ENCODE measurements at regions not wholly inside any gene's neighbourhood (a gene's known extent, or its start where the extent isn't known, plus 50 kb on each side); places are given as distances from the start of the nearest gene placed in this dataset.
"Not testable (repeated sequence)": the region's sequence is repeated elsewhere in the genome, so short reads cannot be mapped to it uniquely, and the experiment has no call there.

- no peak overlapping the region for H3K27ac ChIP-seq (ENCODE audit: low read length)
- no peaks in the 10 kb centered on the region for H3K9me3 ChIP-seq (ENCODE audit: control insufficient read depth, low read depth, low read length)
- no peak for DNase-seq
- 57% methylated on average over 1 of the region's 2 CpGs for WGBS (ENCODE audit: insufficient coverage, low lambda C conversion rate)
- no peaks in the 10 kb centered on the region for H3K4me1 ChIP-seq (ENCODE audit: control insufficient read depth, insufficient read depth, low read length)
- peaks cover 5% of the 10 kb centered on the region for H3K27me3 ChIP-seq (ENCODE audit: control insufficient read depth, insufficient read depth, low read length)
- no peak overlapping the region for H3K4me3 ChIP-seq (ENCODE audit: low read length)
- no peaks in the 10 kb centered on the region for H3K36me3 ChIP-seq (ENCODE audit: control insufficient read depth, insufficient read depth, low read length)
Measured at GRCh38 chr11:33451364-33451763, 194.2 kb downstream of the HIPK3 start.

- no peak for DNase-seq
- Histone ChIP-seq H3K4me1 (ENCODE audit: control insufficient read depth, insufficient read depth, low read length) (no peaks in the 10 kb centered on the region), H3K4me3 (ENCODE audit: low read length) (no peak overlapping the region), H3K36me3 (ENCODE audit: control insufficient read depth, insufficient read depth, low read length) (no peaks in the 10 kb centered on the region), H3K27me3 (ENCODE audit: control insufficient read depth, insufficient read depth, low read length) (peaks cover 5% of the 10 kb centered on the region), H3K9me3 (ENCODE audit: control insufficient read depth, low read depth, low read length) (no peaks in the 10 kb centered on the region), H3K27ac (ENCODE audit: low read length) (no peak overlapping the region)
- 17% methylated on average over 2 of the region's 3 CpGs for WGBS (ENCODE audit: insufficient coverage, low lambda C conversion rate)
Measured at GRCh38 chr11:33449798-33450197, 192.6 kb downstream of the HIPK3 start.

GRCh38 chr11:33448461-33449130, 191.4 kb downstream of the HIPK3 start:
- Histone ChIP-seq H3K4me1 (ENCODE audit: control insufficient read depth, insufficient read depth, low read length) (no peaks in the 10 kb centered on the region), H3K27me3 (ENCODE audit: control insufficient read depth, insufficient read depth, low read length) (peaks cover 5% of the 10 kb centered on the region), H3K27ac (ENCODE audit: low read length) (no peak overlapping the region), H3K4me3 (ENCODE audit: low read length) (no peak overlapping the region), H3K36me3 (ENCODE audit: control insufficient read depth, insufficient read depth, low read length) (no peaks in the 10 kb centered on the region), H3K9me3 (ENCODE audit: control insufficient read depth, low read depth, low read length) (no peaks in the 10 kb centered on the region)
- DNase-seq: no peak
- no CpG with 5 or more reads among the region's 5 CpGs for WGBS (ENCODE audit: insufficient coverage, low lambda C conversion rate)

GRCh38 chr11:33445761-33446161, 188.6 kb downstream of the HIPK3 start:
- no peak overlapping the region for H3K4me3 ChIP-seq (ENCODE audit: low read length)
- WGBS (ENCODE audit: insufficient coverage, low lambda C conversion rate): no CpG with 5 or more reads among the region's 1 CpG
- H3K27me3 ChIP-seq (ENCODE audit: control insufficient read depth, insufficient read depth, low read length): peaks cover 5% of the 10 kb centered on the region
- DNase-seq: no peak
- H3K4me1 ChIP-seq (ENCODE audit: control insufficient read depth, insufficient read depth, low read length): no peaks in the 10 kb centered on the region
- H3K27ac ChIP-seq (ENCODE audit: low read length): no peak overlapping the region
- H3K36me3 ChIP-seq (ENCODE audit: control insufficient read depth, insufficient read depth, low read length): no peaks in the 10 kb centered on the region
- H3K9me3 ChIP-seq (ENCODE audit: control insufficient read depth, low read depth, low read length): no peaks in the 10 kb centered on the region

GRCh38 chr11:33444835-33445594, 187.8 kb downstream of the HIPK3 start:
- Histone ChIP-seq H3K36me3 (ENCODE audit: control insufficient read depth, insufficient read depth, low read length) (no peaks in the 10 kb centered on the region), H3K27me3 (ENCODE audit: control insufficient read depth, insufficient read depth, low read length) (peaks cover 5% of the 10 kb centered on the region), H3K9me3 (ENCODE audit: control insufficient read depth, low read depth, low read length) (no peaks in the 10 kb centered on the region), H3K4me1 (ENCODE audit: control insufficient read depth, insufficient read depth, low read length) (no peaks in the 10 kb centered on the region), H3K4me3 (ENCODE audit: low read length) (no peak overlapping the region), H3K27ac (ENCODE audit: low read length) (no peak overlapping the region)
- 75% methylated on average over 1 of the region's 4 CpGs for WGBS (ENCODE audit: insufficient coverage, low lambda C conversion rate)
- no peak for DNase-seq

GRCh38 chr11:33443684-33444083, 186.5 kb downstream of the HIPK3 start:
- Histone ChIP-seq H3K9me3 (ENCODE audit: control insufficient read depth, low read depth, low read length) (no peaks in the 10 kb centered on the region), H3K4me1 (ENCODE audit: control insufficient read depth, insufficient read depth, low read length) (no peaks in the 10 kb centered on the region), H3K27ac (ENCODE audit: low read length) (no peak overlapping the region), H3K36me3 (ENCODE audit: control insufficient read depth, insufficient read depth, low read length) (no peaks in the 10 kb centered on the region), H3K27me3 (ENCODE audit: control insufficient read depth, insufficient read depth, low read length) (no peaks in the 10 kb centered on the region), H3K4me3 (ENCODE audit: low read length) (no peak overlapping the region)
- no peak for DNase-seq

GRCh38 chr11:33438301-33438700, 181.1 kb downstream of the HIPK3 start:
- Histone ChIP-seq H3K27ac (ENCODE audit: low read length) (no peak overlapping the region), H3K36me3 (ENCODE audit: control insufficient read depth, insufficient read depth, low read length) (no peaks in the 10 kb centered on the region), H3K4me1 (ENCODE audit: control insufficient read depth, insufficient read depth, low read length) (no peaks in the 10 kb centered on the region), H3K9me3 (ENCODE audit: control insufficient read depth, low read depth, low read length) (no peaks in the 10 kb centered on the region), H3K27me3 (ENCODE audit: control insufficient read depth, insufficient read depth, low read length) (no peaks in the 10 kb centered on the region), H3K4me3 (ENCODE audit: low read length) (no peak overlapping the region)
- WGBS (ENCODE audit: insufficient coverage, low lambda C conversion rate): no CpG with 5 or more reads among the region's 7 CpGs
- no peak for DNase-seq

- Histone ChIP-seq H3K27me3 (ENCODE audit: control insufficient read depth, insufficient read depth, low read length) (no peaks in the 10 kb centered on the region), H3K27ac (ENCODE audit: low read length) (no peak overlapping the region), H3K4me1 (ENCODE audit: control insufficient read depth, insufficient read depth, low read length) (no peaks in the 10 kb centered on the region), H3K9me3 (ENCODE audit: control insufficient read depth, low read depth, low read length) (no peaks in the 10 kb centered on the region), H3K4me3 (ENCODE audit: low read length) (no peak overlapping the region), H3K36me3 (ENCODE audit: control insufficient read depth, insufficient read depth, low read length) (no peaks in the 10 kb centered on the region)
- peak; percentile 13 to 42 for DNase-seq
- no CpG with 5 or more reads among the region's 1 CpG for WGBS (ENCODE audit: insufficient coverage, low lambda C conversion rate)
Measured at GRCh38 chr11:33437529-33437928, 180.3 kb downstream of the HIPK3 start.

GRCh38 chr11:33435216-33435615, 178.0 kb downstream of the HIPK3 start:
- Histone ChIP-seq H3K27me3 (ENCODE audit: control insufficient read depth, insufficient read depth, low read length) (no peaks in the 10 kb centered on the region), H3K9me3 (ENCODE audit: control insufficient read depth, low read depth, low read length) (peaks cover 3% of the 10 kb centered on the region)

GRCh38 chr11:33434294-33434693, 177.1 kb downstream of the HIPK3 start:
- WGBS (ENCODE audit: insufficient coverage, low lambda C conversion rate): no CpG with 5 or more reads among the region's 1 CpG
- no peaks in the 10 kb centered on the region for H3K27me3 ChIP-seq (ENCODE audit: control insufficient read depth, insufficient read depth, low read length)
- no peak overlapping the region for H3K4me3 ChIP-seq (ENCODE audit: low read length)
- peaks cover 3% of the 10 kb centered on the region for H3K9me3 ChIP-seq (ENCODE audit: control insufficient read depth, low read depth, low read length)
- no peak overlapping the region for H3K27ac ChIP-seq (ENCODE audit: low read length)
- DNase-seq: no peak
- no peaks in the 10 kb centered on the region for H3K36me3 ChIP-seq (ENCODE audit: control insufficient read depth, insufficient read depth, low read length)
- no peaks in the 10 kb centered on the region for H3K4me1 ChIP-seq (ENCODE audit: control insufficient read depth, insufficient read depth, low read length)

More at GRCh38 chr11:33435216-33435615, 178.0 kb downstream of the HIPK3 start:
- no peaks in the 10 kb centered on the region for H3K36me3 ChIP-seq (ENCODE audit: control insufficient read depth, insufficient read depth, low read length)
- no peak overlapping the region for H3K27ac ChIP-seq (ENCODE audit: low read length)
- no peak for DNase-seq
- no peaks in the 10 kb centered on the region for H3K4me1 ChIP-seq (ENCODE audit: control insufficient read depth, insufficient read depth, low read length)
- no peak overlapping the region for H3K4me3 ChIP-seq (ENCODE audit: low read length)

GRCh38 chr11:33428435-33428834, 171.3 kb downstream of the HIPK3 start:
- H3K4me1 ChIP-seq (ENCODE audit: control insufficient read depth, insufficient read depth, low read length); H3K4me3 ChIP-seq (ENCODE audit: low read length); H3K36me3 ChIP-seq (ENCODE audit: control insufficient read depth, insufficient read depth, low read length); H3K9me3 ChIP-seq (ENCODE audit: control insufficient read depth, low read depth, low read length); H3K27ac ChIP-seq (ENCODE audit: low read length); DNase-seq; H3K27me3 ChIP-seq (ENCODE audit: control insufficient read depth, insufficient read depth, low read length): not testable (repeated sequence)
- WGBS (ENCODE audit: insufficient coverage, low lambda C conversion rate): 92% methylated on average over 2 of the region's 7 CpGs

Measured in large intestine (tissue), 3 donors.